Myocyte (in vitro differentiated cells): ENCODE measurements at regions not wholly inside any gene's neighbourhood (a gene's known extent, or its start where the extent isn't known, plus 50 kb on each side); places are given as distances from the start of the nearest gene placed in this dataset.

Experiments
- DNase-seq: peaks from one replicate; pipeline ENCODE4 v3.0.0-alpha.2; 2012; ENCODE audit warnings: low read depth

DNA sequence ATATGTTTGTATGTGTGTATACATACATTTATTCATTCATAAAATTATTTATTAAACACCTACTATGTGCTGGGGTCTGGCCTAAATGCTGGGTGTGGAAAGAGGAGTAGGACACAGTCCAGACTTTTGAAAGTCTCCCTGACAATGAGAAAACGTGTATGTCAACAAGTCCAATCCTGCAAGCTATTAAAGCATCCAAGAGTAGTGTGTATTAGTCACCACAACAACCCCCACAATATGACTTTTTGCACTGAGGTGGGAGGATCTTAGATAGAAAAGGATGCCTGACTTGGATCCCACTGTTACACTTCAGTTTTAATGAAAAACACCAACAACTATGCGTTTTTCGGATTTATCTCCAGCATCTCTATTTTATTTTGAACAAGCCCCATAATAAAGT, 446.4 kb downstream of the EPHA4 start:
- DNase-seq: no peak

DNA sequence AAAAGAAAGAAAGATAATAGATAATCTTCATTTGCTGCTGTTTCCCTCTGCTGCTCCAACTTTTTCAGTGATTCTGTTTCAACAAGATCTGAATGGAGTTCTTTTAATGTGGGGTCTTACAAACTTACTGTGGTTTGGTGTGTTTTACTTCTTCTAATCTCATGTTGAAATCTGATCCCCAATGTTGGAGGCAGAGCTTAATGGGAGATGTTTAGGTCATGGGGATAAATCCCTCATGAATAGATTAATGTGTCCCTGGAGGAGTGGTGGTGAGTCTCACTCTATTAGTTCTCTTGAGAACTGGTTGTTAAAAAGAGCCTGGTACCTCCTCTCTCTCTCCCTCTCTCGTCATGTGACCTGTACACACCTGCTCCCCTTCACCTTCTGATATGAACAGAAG, 442.4 kb downstream of the EPHA4 start:
- no peak for DNase-seq

DNA sequence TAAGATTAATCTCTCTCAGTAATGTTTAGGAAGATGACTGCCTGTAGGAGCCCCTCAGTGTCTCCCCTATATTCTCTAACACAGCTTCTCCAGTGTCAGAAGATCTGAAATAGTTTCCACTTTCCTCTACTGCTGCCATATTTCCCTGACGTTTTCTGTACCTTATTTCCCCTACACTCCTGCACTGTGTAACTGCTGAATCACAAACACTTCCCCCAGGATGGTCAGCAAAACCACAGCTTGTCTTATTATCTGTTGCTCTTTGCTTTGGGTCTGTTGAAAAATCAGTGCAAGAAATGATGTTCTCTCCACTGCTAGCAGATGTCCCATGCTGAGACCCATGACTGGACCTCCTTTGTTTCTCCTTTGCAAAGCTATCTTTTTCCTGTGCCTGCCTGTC, 441.7 kb downstream of the EPHA4 start:
- DNase-seq: no peak

DNA sequence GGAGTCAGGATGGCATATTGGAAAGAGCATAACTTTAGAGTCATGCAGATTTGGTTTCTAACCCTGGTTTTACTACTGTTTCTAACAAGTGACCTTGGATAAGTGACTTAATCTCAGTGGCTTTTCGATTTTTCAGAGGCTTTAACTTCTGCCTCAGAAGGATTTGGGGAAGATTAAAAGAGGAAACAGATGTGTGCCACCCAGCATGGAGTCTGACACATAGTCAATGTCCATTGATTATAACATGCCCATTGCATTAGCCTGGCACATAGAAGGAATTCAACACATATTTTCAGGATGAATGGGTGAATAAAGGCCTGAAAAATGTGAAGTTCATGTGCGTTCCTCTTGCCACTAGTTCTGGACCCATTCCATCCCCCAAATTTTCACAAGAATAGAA, 438.2 kb downstream of the EPHA4 start:
- no peak for DNase-seq

DNA sequence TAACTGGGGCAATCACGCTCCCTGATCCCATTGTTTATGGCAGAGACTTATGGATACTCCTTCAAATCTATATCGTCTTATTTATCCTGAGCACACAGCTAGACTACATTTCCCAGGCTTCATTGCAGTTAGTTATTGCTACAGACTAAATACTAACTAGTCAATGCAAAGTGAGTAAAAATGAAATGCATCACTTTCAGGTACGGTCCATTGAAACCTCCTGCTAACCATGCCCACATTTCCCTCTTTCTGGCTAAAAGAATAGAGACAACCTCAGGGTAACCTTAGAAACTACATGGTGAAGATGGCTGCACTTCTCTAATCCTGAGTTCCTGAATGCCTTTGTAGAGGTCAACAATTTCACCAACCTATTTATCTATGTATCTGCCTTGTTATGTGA, 437.4 kb downstream of the EPHA4 start:
- no peak for DNase-seq

DNA sequence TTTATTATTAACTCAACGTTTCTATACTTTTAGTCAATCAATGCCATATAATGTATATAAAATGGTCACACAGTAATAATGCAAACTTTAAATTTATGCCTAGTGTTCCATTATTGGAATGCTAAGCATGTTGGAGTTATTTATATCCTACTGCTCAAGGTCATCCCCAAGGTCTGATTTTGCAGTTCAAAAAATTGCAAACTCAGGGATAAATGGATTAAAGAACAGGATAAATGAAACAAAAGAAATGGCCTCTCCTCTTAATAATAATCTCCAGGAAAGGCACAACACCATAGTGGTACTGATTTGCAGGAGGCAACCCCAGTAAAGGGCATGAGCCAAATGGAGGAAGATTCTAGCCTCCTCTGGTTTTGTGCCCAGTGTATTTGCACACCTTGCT, 436.4 kb downstream of the EPHA4 start:
- no peak for DNase-seq

DNA sequence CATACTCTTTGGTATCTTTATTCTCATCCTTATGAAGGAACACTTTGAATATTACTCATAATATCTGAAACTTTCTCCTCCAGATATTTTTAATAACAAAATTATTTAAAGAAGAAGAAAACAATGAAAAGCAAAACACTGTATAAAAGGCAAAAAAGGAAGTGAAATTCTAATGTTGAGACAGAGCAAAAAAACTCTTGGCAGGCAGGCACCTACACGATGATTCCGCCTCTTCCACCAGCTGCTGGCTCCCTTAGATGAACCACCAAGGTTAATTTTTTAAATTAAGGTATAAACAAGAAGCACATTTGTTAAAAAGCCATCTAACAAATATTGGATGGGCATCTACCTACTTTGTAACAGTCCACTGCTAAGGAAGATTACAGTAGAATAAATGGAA, 434.7 kb downstream of the EPHA4 start:
- DNase-seq: no peak

DNA sequence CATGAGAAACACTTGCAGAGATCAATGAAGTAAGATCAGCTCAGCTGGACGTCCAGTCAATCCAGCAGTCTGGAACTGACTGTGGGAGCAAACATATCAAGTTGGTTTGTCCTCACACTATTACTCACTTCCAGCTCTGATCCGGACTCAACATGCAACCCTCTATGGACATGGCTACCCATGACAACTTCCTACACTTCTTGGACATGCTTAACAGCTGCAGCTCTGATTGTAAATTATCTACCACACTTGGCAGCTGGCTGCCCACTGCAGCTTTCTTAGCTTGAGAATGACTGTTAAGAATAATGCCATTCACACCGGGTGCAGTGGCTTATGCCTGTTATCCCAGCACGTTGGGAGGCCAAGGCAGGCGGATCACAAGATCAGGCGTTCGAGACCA, 429.8 kb downstream of the EPHA4 start:
- peak; percentile 49 for DNase-seq

DNA sequence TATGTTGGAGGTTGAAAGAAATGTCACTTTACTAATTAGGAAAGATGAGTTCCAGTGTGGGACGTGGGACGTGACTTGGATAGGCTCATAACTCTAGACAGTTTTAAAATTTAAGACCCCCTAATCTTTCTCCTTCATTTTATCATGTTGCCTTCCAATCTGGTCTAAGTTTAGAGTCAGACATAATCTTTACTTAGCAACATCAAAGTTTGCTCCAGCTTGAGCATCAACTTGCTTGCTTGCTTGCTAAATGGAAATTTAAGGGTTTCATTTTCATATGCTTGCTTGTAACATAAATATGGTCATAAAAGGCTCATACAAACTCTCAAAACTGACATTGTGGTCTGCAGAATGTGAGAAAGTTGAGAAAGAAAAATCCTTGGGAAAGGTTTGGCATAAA, 428.9 kb downstream of the EPHA4 start:
- DNase-seq: no peak

DNA sequence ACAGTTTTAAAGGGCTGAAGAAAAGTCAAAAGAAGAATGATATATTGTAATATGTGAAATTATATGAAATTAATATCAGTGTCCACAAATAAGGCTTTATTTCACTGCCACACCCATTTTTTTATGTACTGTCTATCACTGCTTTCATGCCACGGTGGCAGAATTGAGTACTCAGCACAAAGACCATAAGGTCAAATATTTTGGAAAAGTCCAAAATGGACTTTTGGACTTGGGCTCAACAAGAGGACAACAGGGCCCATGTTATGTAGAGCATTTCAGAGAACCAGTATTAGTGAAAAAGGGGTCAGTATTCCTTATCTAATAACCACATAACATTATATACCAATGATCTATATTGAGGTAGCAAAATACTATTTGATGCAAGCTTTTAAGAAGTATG, 427.2 kb downstream of the EPHA4 start:
- no peak for DNase-seq

DNA sequence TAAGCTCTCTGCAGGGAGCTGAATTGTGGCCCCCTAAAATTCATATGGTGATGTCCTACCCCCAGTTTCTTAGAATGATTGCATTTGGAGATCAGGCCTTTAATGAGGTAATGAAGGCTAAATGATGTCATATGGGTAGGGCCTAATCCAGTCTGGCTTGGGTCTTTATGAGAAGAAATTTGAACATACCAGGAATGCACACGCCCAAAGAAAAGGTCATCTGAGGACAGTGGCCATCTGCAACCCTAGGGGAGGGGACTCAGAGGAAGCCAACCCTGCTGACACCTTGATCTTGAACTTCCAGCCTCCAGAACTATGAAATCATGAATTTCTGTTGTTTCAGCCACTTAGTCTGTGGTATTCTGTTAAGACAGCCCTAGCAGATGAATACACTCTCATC, 426.7 kb downstream of the EPHA4 start:
- no peak for DNase-seq

DNA sequence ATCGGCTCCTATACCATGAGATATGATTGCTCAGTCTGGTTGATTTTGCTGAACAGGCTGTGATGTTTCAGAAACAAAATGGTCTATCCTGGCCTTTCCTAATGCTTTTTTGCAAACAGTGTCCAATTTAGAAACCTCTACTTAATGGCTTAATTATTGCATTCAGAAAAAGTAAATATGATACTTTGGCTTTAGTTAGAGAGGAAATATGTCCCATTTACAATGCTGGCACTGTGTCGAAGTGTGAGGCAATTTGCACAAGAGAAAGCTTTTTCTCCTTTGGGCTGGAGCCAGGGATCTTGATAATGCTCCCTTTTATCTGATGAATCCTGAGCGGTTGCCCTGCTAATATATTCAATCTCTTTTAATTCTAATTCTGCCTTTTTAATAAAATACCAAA, 418.9 kb downstream of the EPHA4 start:
- DNase-seq: no peak

DNA sequence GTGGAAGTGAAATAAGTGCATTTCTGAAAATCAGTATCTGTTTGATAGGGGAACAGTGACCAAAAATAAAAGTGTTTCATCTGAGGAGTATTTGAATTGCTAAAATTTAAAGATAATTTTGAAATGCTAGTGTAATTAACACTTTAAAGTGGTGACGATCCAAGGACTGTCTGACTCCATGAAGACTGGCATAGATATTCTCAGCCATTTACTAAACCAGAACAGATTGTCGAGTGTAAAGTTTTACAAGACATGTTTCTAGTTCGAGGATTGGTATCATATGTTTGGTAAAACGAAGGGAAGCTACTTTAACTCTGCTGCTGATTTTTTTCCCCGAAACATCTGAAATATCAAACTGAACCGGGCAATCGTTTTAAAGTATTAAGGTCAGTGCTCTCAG, 417.9 kb downstream of the EPHA4 start:
- no peak for DNase-seq

DNA sequence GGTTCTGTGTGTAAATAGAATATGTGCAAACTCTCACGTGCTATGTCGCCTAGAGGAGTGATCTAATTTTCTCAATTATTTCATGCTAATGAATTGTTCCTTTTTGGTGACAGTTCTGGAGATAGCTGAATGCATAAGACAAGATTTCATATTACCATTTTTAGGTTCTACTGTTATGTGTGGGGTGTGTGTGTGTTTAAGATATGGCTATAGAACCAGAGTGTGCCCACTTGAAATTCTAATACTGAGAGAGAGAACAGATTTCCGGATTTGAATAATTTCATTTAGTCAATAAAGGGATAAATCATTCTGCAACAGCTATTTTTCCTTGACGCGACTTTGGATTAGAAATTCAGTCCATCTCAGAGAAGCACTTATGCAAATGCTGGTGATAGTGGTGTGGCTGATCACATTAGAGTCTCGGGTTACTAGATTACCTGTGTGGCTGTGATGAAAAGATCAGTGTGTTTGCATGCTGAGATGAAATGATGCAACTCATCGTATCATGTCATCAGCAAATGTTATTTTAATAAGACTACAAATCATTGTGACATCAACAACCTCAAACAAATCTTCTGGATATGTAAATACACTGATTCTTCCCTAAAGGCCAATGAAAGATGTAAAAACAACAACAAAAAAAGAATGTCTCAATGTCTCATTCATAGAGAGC, 415.9 kb downstream of the EPHA4 start:
- DNase-seq: no peak

DNA sequence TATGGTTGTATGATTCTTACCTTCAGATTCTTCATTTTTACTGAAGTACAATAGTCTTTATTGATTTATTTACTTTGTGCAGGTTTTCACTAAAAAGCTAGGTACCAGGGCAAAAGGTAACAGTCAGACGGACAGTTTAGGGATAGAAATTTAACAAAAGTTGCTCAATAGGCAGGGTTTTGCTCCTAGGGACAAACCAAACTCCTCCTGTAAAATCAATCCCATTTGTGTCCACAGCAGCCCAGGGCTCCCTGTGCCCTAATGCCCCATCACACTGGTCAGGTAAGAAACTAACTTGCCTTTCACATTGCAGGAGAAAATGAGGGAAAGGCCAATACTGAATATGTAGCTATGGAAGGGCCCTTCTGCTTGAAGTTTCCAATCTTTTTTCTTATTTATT, 410.9 kb downstream of the EPHA4 start:
- no peak for DNase-seq

DNA sequence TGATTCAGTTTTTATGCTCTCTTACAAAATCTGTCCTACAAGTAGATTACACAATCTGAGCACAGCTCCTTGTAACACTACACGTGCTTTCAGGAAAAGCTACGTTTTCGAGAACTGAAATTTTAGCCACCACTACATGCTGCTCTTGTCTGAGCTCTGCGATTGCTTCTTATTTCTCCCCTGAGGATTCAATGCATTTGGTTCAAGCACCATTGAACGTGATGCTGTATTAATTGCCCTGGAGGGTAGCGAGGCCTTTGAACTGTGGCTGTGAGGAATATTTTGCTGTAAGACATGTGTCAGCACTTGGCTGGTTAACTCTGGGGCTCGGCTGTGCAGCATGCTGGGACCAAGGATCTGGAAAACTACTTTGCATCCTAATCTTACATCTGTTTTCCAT, 405.8 kb downstream of the EPHA4 start:
- DNase-seq: no peak

DNA sequence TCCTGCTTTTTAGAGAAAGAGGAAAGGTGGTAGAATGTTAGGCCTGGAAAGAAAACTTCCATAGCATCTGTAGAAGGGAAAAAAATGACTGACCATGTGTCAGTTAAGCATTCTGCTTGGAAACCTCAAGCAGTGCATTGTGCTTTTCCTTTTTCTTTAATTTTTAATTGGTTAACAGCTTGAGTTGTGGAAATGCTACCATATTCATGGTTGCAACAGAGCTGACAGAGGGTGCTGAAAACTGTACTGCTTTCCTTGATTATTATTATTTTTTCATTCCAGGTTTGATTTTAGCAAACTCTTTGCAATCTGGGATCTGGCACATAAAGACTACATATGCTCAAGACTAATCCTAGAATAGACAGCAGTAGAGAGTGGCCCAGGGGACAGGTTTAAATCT, 404.5 kb downstream of the EPHA4 start:
- no peak for DNase-seq

DNA sequence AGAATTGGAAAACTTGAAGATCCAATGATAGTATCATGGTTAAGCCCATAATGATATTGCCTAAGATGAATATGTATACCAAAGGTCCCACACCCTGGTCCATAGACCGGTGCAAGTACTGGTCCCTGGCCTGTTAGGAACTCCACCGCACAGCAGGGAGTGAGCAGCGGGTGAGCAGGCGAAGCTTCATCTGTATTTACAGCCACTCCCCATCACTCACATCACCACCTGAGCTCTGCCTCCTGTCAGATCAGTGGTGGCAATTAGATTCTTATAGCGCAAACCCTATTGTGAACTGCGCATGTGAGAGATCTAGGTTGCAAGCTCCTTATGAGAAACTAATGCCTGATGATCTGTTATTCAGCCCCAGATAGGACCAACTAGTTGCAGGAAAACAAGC, 402.4 kb downstream of the EPHA4 start:
- DNase-seq: no peak

DNA sequence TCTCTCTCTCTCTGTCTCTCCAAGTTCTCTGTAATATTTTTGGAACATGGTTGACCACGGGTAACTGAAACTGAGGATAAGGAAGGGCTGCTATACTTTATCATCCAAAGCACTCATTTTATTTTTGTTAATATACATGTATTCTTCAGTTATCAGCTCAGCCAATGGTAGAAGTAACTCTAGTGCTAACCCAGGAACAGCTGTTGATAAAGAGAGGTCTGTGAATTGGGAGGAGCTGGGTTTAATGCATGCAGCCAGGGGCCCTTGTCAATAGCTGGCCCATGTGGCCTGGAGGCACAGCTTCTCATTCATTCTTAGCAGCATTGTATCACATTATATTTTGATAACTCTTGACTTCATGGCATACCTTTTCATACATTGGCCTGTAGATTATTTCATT, 401.6 kb downstream of the EPHA4 start:
- DNase-seq: no peak

DNA sequence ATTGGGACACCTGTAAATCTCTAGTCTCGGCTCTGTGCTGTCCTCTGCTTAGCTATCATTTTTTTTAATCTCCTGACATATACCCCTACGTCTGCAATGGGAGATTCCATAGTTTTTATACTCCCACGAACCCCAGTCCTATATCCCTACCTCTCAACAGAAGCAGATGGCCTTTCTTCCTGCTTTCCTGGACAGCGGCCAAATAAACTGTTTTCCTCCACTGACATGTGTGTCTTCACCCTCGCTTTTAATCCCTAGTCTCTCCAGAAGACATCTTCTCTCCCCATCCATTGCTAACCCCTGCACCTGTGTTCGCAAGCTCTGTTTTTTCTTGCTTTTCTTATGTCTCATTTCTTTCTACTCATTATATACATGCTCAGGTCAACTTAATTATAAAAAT, 395.4 kb downstream of the EPHA4 start:
- DNase-seq: peak; percentile 9

DNA sequence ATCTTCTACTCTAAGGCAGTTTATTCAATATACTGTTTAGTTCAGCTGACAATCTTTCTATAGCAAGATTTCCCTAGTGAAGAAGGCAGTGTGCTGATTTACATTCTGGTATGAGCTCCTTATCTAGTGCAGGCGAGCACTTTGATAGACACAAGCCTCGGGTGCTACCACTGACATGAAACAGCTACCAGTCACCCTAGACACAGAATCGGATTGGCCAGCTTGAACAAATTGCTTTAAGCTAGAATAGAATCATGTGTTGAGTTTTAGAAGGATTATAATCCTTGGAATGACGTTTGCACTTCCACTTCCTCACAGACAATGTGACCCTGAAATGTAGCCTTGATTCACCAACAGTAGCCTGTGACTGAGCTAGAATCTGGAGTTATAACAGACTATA, 394.0 kb downstream of the EPHA4 start:
- no peak for DNase-seq

DNA sequence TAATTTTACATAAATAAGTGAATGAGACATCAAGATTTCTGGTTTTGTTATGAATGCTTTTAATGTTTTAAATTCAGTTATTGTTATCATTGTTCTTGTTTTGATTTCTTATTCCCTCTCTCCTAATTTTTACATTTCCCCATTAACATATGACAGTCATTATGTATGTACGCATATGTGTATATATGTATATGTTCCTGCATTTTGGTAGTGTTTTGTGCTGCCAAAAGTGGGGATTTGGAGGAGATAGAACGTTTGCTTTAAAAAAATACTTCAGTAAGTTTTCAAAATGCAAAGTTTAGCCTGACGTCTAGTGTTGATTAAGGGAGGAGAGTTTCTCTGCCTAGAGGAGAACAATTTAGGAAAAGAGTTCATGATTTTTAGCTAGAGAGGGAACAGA, 385.2 kb downstream of the EPHA4 start:
- no peak for DNase-seq

DNA sequence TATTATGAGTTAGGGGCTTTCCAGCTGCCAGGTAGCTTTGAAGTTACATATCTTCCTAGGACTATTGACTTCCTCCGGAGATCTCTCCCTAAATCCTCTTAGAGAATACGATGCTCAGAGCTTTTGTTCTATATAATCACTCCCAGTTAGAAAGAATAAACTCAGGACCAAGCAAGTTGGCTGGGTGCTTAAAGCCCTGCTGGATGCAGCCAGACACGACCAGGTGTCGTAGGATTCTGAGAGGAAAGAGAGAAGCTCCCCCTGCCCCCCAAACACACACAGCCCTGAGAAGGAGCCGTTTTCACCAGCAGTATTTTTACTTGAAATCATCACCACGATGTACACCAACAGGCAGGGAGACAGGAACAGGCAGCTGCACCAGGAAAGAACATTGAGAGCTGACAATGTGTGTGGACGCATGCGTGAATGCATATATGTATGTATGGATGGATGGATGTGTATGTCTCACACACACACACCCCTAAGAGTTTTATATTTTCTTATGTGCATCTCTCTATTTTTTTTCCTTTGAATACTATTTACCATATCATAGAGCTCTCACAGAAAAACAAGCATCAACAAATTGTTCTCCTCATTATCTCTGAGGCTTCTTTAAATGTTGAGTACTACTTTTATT, 382.6 kb downstream of the EPHA4 start:
- DNase-seq: no peak

DNA sequence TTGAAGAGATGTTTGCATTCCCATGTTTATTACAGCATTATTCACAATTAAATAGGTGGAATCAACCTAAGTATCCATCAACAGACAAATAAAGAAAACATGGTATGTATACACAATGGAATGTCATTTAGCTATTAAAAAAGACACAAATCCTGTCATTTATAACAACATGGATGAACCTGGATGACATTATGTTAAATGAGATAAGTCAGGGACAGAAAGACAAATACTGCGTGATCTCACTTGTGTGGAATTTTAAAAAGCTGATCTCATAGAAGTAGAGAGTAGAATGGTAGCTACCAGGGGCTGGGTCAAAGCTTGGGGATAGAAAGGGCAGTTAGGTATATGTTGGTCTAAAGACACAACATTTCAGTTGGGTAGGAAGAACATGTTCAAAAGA, 376.3 kb downstream of the EPHA4 start:
- DNase-seq: no peak
